SH-SY5Y (cell line): ENCODE measurements at regions not wholly inside any gene's neighbourhood (a gene's known extent, or its start where the extent isn't known, plus 50 kb on each side); places are given as distances from the start of the nearest gene placed in this dataset.

Experiments
- GATA2 ChIP-seq: IDR thresholded peaks from 2 replicates; pipeline ENCODE4 v1.6.1; 2011; ENCODE audit warnings: mild to moderate bottlenecking, low read depth, low read length
- GATA3 ChIP-seq: IDR thresholded peaks from 2 replicates; pipeline ENCODE4 v1.6.1; 2011; ENCODE audit warnings: low read depth, mild to moderate bottlenecking, low read length, moderate library complexity

- TF ChIP-seq GATA2 (no peak), GATA3 (no peak)
Measured at GRCh38 chr1:79226963-79227362, 220.4 kb upstream of the ADGRL4 start.
